ENCODE measurements at regions not wholly inside any gene's neighbourhood (a gene's known extent, or its start where the extent isn't known, plus 50 kb on each side); places are given as distances from the start of the nearest gene placed in this dataset.

GRCh38 chr2:30371772-30372373, 75.2 kb upstream of the LCLAT1 start:
- no peak for TF ChIP-seq CTCF (conservative IDR thresholded peaks at IDR 0.05 in 1 of 2, IDR thresholded peaks at IDR 0.05 in 1 of 2; ENCODE audit: low read depth in 1 of 2, low read length in 2 of 2)
- no peak for TF ChIP-seq EZH2 (IDR thresholded peaks at IDR 0.05; ENCODE audit: low read length, missing control alignments)
